Trophoblast cell (in vitro differentiated cells and primary cell): ENCODE measurements at regions not wholly inside any gene's neighbourhood (a gene's known extent, or its start where the extent isn't known, plus 50 kb on each side); places are given as distances from the start of the nearest gene placed in this dataset.

ENCODE experiments used
- DNase-seq, 2 donors: peaks; one replicate each; pipeline ENCODE4 v3.0.0-alpha.2; 2016
- H2AFZ ChIP-seq: 2 replicates; pipeline ENCODE4 v1.6.1; 2013; ENCODE audit warnings: low read length, moderate library complexity, mild to moderate bottlenecking; ENCODE audit not compliant: insufficient read depth, poor library complexity
- H2AK5ac ChIP-seq: 2 replicates; pipeline ENCODE4 v1.6.1; 2013; ENCODE audit warnings: mild to moderate bottlenecking, low read length
- H2BK120ac ChIP-seq: 2 replicates; pipeline ENCODE4 v1.6.1; 2013; ENCODE audit warnings: low read length, mild to moderate bottlenecking, moderate library complexity; ENCODE audit not compliant: insufficient read depth, poor library complexity
- H2BK12ac ChIP-seq: 2 replicates; pipeline ENCODE4 v1.6.1; 2013; ENCODE audit warnings: mild to moderate bottlenecking, low read length, moderate library complexity
- H2BK5ac ChIP-seq: 2 replicates; pipeline ENCODE4 v1.6.1; 2013; ENCODE audit warnings: low read length, low read depth, moderate library complexity, mild to moderate bottlenecking; ENCODE audit not compliant: poor library complexity
- H3K14ac ChIP-seq: 2 replicates; pipeline ENCODE4 v1.6.1; 2013; ENCODE audit warnings: mild to moderate bottlenecking, low read length
- H3K18ac ChIP-seq: 2 replicates; pipeline ENCODE4 v1.6.1; 2013; ENCODE audit warnings: mild to moderate bottlenecking, low read length
- H3K23ac ChIP-seq: 2 replicates; pipeline ENCODE4 v1.6.1; 2013; ENCODE audit warnings: low read length
- H3K27ac ChIP-seq: 2 replicates; pipeline ENCODE4 v1.5.1; 2013; ENCODE audit warnings: low read depth, mild to moderate bottlenecking, inconsistent platforms, low read length, moderate library complexity
- H3K27me3 ChIP-seq: 2 replicates; pipeline ENCODE4 v1.6.1; 2013; ENCODE audit warnings: inconsistent platforms, mild to moderate bottlenecking, low read length, moderate library complexity; ENCODE audit not compliant: insufficient read depth
- H3K36me3 ChIP-seq, 2 experiments: 1 replicate in 1 of 2; 2 replicates in 1 of 2; pipeline ENCODE4 v1.6.1; 2013; ENCODE audit warnings: low read length in 2 of 2, mild to moderate bottlenecking in 2 of 2, moderate library complexity in 1 of 2; ENCODE audit not compliant: insufficient read depth in 2 of 2, control insufficient read depth in 1 of 2
- H3K4ac ChIP-seq: 2 replicates; pipeline ENCODE4 v1.6.1; 2013; ENCODE audit warnings: low read depth, mild to moderate bottlenecking, low read length, moderate library complexity
- H3K4me1 ChIP-seq, 2 experiments: 1 replicate in 1 of 2; 2 replicates in 1 of 2; pipeline ENCODE4 v1.6.1; 2013; ENCODE audit warnings: low read length in 2 of 2, mild to moderate bottlenecking in 2 of 2, moderate library complexity in 1 of 2; ENCODE audit not compliant: insufficient read depth in 2 of 2, control insufficient read depth in 1 of 2
- H3K4me2 ChIP-seq: 2 replicates; pipeline ENCODE4 v1.6.1; 2013; ENCODE audit warnings: inconsistent platforms, mild to moderate bottlenecking, low read length, moderate library complexity
- H3K4me3 ChIP-seq: 2 replicates; pipeline ENCODE4 v1.5.1; 2013; ENCODE audit warnings: mild to moderate bottlenecking, low read depth, low read length, inconsistent platforms
- H3K79me1 ChIP-seq: one replicate; pipeline ENCODE4 v1.6.1; 2013; ENCODE audit warnings: low read length
- H3K79me2 ChIP-seq: 2 replicates; pipeline ENCODE4 v1.6.1; 2013; ENCODE audit warnings: low read length, mild to moderate bottlenecking; ENCODE audit not compliant: control insufficient read depth, insufficient read depth, poor library complexity
- H3K9ac ChIP-seq: 2 replicates; pipeline ENCODE4 v1.6.1; 2013; ENCODE audit warnings: mild to moderate bottlenecking, low read length
- H3K9me3 ChIP-seq: 2 replicates; pipeline ENCODE4 v1.6.1; 2013; ENCODE audit warnings: low read depth, mild to moderate bottlenecking, control low read depth, inconsistent platforms, low read length; ENCODE audit not compliant: insufficient read depth
- H4K12ac ChIP-seq: 2 replicates; pipeline ENCODE4 v1.6.1; 2013; ENCODE audit warnings: low read depth, mild to moderate bottlenecking, low read length, moderate library complexity
- H4K8ac ChIP-seq: 2 replicates; pipeline ENCODE4 v1.6.1; 2013; ENCODE audit warnings: low read depth, mild to moderate bottlenecking, low read length, moderate library complexity
- H4K91ac ChIP-seq: one replicate; pipeline ENCODE4 v1.6.1; 2013; ENCODE audit warnings: low read depth, mild to moderate bottlenecking, low read length, moderate library complexity
- WGBS: extraction: QIAGEN DNeasy Blood & Tissue Kit; methylation state at CpG from one replicate; pipeline ENCODE4 v1.1.7; 2013; ENCODE audit warnings: missing lambda C conversion rate; ENCODE audit not compliant: insufficient read length, insufficient coverage; ENCODE audit errors: extremely low coverage; 5-methylcytosine and 5-hydroxymethylcytosine counted together

DNA sequence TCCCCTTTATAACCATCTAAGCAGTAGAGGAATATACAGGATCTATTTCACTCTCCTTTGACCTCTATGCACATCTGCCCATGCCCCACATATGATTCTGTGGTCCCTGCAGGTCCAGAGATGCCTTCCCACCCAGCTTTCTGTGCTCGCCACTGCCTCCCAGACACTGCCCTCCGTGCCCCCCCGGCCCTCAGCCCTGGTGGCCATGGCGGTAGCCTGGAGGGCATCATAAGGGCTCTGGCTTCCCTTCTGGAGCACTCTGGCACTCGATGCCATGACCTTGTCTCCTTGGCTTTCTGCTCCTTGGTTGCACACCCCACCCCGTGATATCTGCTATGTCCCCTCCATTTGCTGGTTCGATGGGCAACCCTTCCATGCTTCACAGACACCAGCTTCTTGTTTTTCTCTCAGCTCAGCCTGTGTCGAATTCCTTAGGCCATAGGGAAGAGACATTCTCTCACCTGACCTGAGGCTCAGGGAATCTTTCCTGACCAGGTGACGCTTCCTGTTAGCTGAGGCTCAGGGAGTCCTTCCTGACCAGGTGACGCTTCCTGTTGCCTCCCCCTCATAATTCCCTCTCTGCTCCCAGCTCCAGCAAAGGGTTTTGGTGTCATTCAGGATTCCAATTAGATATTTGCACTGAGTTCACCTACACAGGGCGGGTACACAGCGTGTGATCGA, 100.4 kb upstream of the GLI3 start:
- no peak overlapping the region for H4K12ac ChIP-seq
- no peaks in the 10 kb centered on the region for H3K9me3 ChIP-seq
- H3K27me3 ChIP-seq: no peaks in the 10 kb centered on the region
- no peak overlapping the region for H3K4me2 ChIP-seq
- H2AK5ac ChIP-seq: no peak overlapping the region
- no peak for DNase-seq
- no peak overlapping the region for H3K23ac ChIP-seq
- H2BK12ac ChIP-seq: no peak overlapping the region
- H3K4me3 ChIP-seq: no peak overlapping the region
- H3K4ac ChIP-seq: no peak overlapping the region
- no peak overlapping the region for H2AFZ ChIP-seq
- H2BK5ac ChIP-seq: no peak overlapping the region
- H3K18ac ChIP-seq: no peak overlapping the region
- no peak overlapping the region for H4K91ac ChIP-seq
- no peak overlapping the region for H4K8ac ChIP-seq
- no peak overlapping the region for H3K27ac ChIP-seq
- H2BK120ac ChIP-seq: no peak overlapping the region
- peaks cover 4% of the 10 kb centered on the region for H3K79me1 ChIP-seq
- no peak overlapping the region for H3K9ac ChIP-seq
- H3K4me1 ChIP-seq: peaks cover 6 to 9% of the 10 kb centered on the region in 2 experiments
- WGBS: no CpG with 5 or more reads among the region's 13 CpGs
- H3K79me2 ChIP-seq: no peaks in the 10 kb centered on the region
- no peak overlapping the region for H3K14ac ChIP-seq
- no peaks in the 10 kb centered on the region for H3K36me3 ChIP-seq

DNA sequence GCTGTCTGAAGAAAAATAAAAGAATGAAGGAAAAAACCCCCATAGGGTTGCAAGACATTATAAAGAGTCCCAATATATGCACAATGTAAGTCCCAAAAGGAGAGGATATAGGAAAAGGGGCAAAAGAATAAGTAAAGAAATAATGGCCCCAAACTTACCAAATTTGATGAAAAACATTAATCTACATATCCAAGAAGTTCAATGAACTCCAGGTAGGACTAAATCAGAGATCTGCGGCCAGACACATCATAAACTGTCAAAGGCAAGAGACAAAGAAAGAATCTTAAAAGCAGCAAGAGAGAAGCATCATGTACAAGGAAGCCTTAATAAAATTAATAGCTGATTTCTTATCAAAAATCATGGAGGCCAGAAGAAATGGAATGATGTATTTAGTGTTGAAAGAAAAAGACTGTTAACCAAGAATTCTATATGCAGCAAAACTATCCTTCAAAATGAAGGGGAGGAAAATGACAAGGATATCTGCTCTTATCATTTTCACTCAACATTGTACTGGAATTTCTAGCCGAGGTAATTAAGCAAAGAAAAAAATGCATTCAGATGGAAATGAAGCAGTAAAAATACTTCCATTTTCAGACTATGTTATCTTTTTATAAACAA, 95.7 kb upstream of the GLI3 start:
- Histone ChIP-seq H4K91ac (no peak overlapping the region), H3K4me1 (peaks cover 6% of the 10 kb centered on the region in 2 experiments), H3K4me2 (no peak overlapping the region), H3K4ac (no peak overlapping the region), H3K18ac (no peak overlapping the region), H4K8ac (no peak overlapping the region), H4K12ac (no peak overlapping the region), H3K14ac (no peak overlapping the region), H3K27me3 (no peaks in the 10 kb centered on the region), H2BK12ac (no peak overlapping the region), H2AFZ (no peak overlapping the region), H3K4me3 (no peak overlapping the region), H3K27ac (no peak overlapping the region), H3K79me2 (no peaks in the 10 kb centered on the region), H2AK5ac (no peak overlapping the region), H3K23ac (no peak overlapping the region), H2BK5ac (no peak overlapping the region), H3K36me3 (no peaks in the 10 kb centered on the region), H2BK120ac (no peak overlapping the region), H3K9ac (no peak overlapping the region), H3K9me3 (peaks cover 1% of the 10 kb centered on the region), H3K79me1 (no peaks in the 10 kb centered on the region)
- no peak for DNase-seq
- WGBS: no CpG with 5 or more reads among the region's 2 CpGs

DNA sequence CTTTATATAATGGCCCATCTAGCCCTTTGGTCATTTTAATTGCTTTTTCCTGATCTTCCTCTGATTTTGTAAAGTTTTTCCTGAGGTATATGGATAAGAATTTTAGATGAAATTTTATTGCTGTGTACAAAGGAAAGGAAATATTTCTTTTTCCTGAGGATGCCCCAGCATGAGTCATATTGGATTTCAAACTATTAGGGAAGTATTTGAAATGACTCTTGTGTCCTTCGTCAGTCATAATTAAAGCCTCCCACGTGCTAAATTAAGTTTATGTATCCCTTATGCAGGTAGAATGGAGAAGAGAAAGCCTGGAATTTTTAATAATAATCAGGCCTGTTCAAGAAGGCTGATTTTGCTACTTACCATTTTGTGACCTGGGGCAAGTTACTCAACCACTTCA, 82.6 kb upstream of the GLI3 start:
- H4K91ac ChIP-seq: no peak overlapping the region
- peak in 1 of 2 donors; percentile 52 for DNase-seq
- no peak overlapping the region for H4K8ac ChIP-seq
- no peak overlapping the region for H3K4ac ChIP-seq
- no peaks in the 10 kb centered on the region for H3K79me1 ChIP-seq
- no peak overlapping the region for H2AK5ac ChIP-seq
- H3K14ac ChIP-seq: no peak overlapping the region
- no peak overlapping the region for H2BK120ac ChIP-seq
- no peak overlapping the region for H3K4me2 ChIP-seq
- no peak overlapping the region for H2BK5ac ChIP-seq
- no peak overlapping the region for H3K23ac ChIP-seq
- no CpG with 5 or more reads among the region's 2 CpGs for WGBS
- no peak overlapping the region for H3K4me3 ChIP-seq
- no peaks in the 10 kb centered on the region for H3K4me1 ChIP-seq
- H3K27ac ChIP-seq: no peak overlapping the region
- H3K79me2 ChIP-seq: no peaks in the 10 kb centered on the region
- no peak overlapping the region for H2AFZ ChIP-seq
- no peaks in the 10 kb centered on the region for H3K36me3 ChIP-seq
- H3K9me3 ChIP-seq: peaks cover 1% of the 10 kb centered on the region
- no peaks in the 10 kb centered on the region for H3K27me3 ChIP-seq
- H2BK12ac ChIP-seq: no peak overlapping the region
- no peak overlapping the region for H3K18ac ChIP-seq
- H4K12ac ChIP-seq: no peak overlapping the region
- no peak overlapping the region for H3K9ac ChIP-seq

DNA sequence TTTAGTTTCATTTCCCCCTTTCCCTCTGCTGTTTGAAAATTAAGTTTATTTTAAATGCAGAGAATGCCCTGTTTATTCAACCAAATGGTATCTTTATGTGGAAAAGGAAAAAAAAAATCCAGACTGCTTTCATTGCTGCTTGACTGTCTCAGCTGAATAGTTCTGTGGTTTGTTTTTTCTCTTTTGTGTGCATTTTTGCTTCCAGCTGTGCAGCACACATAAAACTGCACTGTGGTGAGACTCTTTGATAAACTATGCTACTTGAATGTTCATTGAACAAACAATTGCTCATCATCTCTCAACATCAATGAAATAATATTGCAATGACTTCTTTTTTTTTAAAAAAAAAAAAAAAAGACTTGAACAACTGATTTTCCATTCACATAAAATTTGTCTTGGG, 78.6 kb upstream of the GLI3 start:
- H2BK12ac ChIP-seq: no peak overlapping the region
- H4K12ac ChIP-seq: no peak overlapping the region
- H3K9ac ChIP-seq: no peak overlapping the region
- H2AK5ac ChIP-seq: no peak overlapping the region
- no peak overlapping the region for H3K18ac ChIP-seq
- H4K8ac ChIP-seq: no peak overlapping the region
- H3K9me3 ChIP-seq: peaks cover 1% of the 10 kb centered on the region
- no peaks in the 10 kb centered on the region for H3K36me3 ChIP-seq
- H2AFZ ChIP-seq: no peak overlapping the region
- no peak overlapping the region for H3K14ac ChIP-seq
- H3K4me1 ChIP-seq: no peaks in the 10 kb centered on the region
- DNase-seq: no peak
- no peaks in the 10 kb centered on the region for H3K79me2 ChIP-seq
- no peak overlapping the region for H3K4me3 ChIP-seq
- no peak overlapping the region for H2BK5ac ChIP-seq
- no peak overlapping the region for H3K23ac ChIP-seq
- no peak overlapping the region for H4K91ac ChIP-seq
- H3K27me3 ChIP-seq: no peaks in the 10 kb centered on the region
- H2BK120ac ChIP-seq: no peak overlapping the region
- no peaks in the 10 kb centered on the region for H3K79me1 ChIP-seq
- H3K27ac ChIP-seq: no peak overlapping the region
- no peak overlapping the region for H3K4me2 ChIP-seq
- H3K4ac ChIP-seq: no peak overlapping the region
